ENCODE measurements at regions not wholly inside any gene's neighbourhood (a gene's known extent, or its start where the extent isn't known, plus 50 kb on each side); places are given as distances from the start of the nearest gene placed in this dataset.

GRCh38 chr18:66196805-66197204, 407.1 kb downstream of the CDH19 start:
- TF ChIP-seq RBFOX2 (IDR thresholded peaks at IDR 0.05; ENCODE audit: low read depth, low read length) = no peak
- TF ChIP-seq, protein P1, sequence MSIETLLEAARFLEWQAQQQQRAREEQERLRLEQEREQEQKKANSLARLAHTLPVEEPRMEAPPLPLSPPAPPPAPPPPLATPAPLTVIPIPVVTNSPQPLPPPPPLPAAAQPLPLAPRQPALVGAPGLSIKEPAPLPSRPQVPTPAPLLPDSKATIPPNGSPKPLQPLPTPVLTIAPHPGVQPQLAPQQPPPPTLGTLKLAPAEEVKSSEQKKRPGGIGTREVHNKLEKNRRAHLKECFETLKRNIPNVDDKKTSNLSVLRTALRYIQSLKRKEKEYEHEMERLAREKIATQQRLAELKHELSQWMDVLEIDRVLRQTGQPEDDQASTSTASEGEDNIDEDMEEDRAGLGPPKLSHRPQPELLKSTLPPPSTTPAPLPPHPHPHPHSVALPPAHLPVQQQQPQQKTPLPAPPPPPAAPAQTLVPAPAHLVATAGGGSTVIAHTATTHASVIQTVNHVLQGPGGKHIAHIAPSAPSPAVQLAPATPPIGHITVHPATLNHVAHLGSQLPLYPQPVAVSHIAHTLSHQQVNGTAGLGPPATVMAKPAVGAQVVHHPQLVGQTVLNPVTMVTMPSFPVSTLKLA (IDR thresholded peaks at IDR 0.05) = no peak
- no peak for TF ChIP-seq YY1 (IDR thresholded peaks at IDR 0.05; ENCODE audit: insufficient read depth, insufficient replicate concordance, low read depth, low read length)
- no peak for TF ChIP-seq ZNF274 (CRISPR knock-in tag; IDR thresholded peaks at IDR 0.05)
